COLO668 (cell line): ENCODE measurements at regions not wholly inside any gene's neighbourhood (a gene's known extent, or its start where the extent isn't known, plus 50 kb on each side); places are given as distances from the start of the nearest gene placed in this dataset.

Source experiments
- DNase-seq: peaks from one replicate; lab custom pipeline; 2025; ENCODE audit not compliant: unreplicated experiment; lab: John Stamatoyannopoulos, UW

- no peak for DNase-seq
Observed at GRCh38 chr14:85296456-85297210, 233.3 kb upstream of the FLRT2 start.

GRCh38 chr14:85300107-85300506 is 229.8 kb upstream of the FLRT2 start:
- DNase-seq, result no peak

GRCh38 chr14:85301506-85301905 is 228.4 kb upstream of the FLRT2 start:
- DNase-seq, result no peak

GRCh38 chr14:85306024-85306423 is 223.9 kb upstream of the FLRT2 start:
- no peak for DNase-seq

GRCh38 chr14:85308531-85309300 is 221.2 kb upstream of the FLRT2 start:
- no peak for DNase-seq

GRCh38 chr14:85310491-85311272 is 219.3 kb upstream of the FLRT2 start:
- DNase-seq, result no peak

- DNase-seq, result no peak
Observed at GRCh38 chr14:85313560-85314207, 216.3 kb upstream of the FLRT2 start.

GRCh38 chr14:85315290-85315689 is 214.7 kb upstream of the FLRT2 start:
- no peak for DNase-seq

- DNase-seq, result no peak
Observed at GRCh38 chr14:85315733-85316290, 214.1 kb upstream of the FLRT2 start.

GRCh38 chr14:85316701-85317410 is 213.1 kb upstream of the FLRT2 start:
- no peak for DNase-seq

GRCh38 chr14:85317491-85318021 is 212.4 kb upstream of the FLRT2 start:
- no peak for DNase-seq

GRCh38 chr14:85319101-85319500 is 210.8 kb upstream of the FLRT2 start:
- DNase-seq, result no peak

GRCh38 chr14:85319998-85320630 is 209.8 kb upstream of the FLRT2 start:
- DNase-seq, result no peak

GRCh38 chr14:85325134-85326017 is 204.6 kb upstream of the FLRT2 start:
- DNase-seq, result no peak

GRCh38 chr14:85332401-85332800 is 197.5 kb upstream of the FLRT2 start:
- DNase-seq, result no peak

GRCh38 chr14:85333313-85333712 is 196.6 kb upstream of the FLRT2 start:
- DNase-seq, result no peak

- no peak for DNase-seq
Observed at GRCh38 chr14:85333841-85334240, 196.1 kb upstream of the FLRT2 start.

GRCh38 chr14:85334316-85334715 is 195.6 kb upstream of the FLRT2 start:
- no peak for DNase-seq

GRCh38 chr14:85336257-85336656 is 193.7 kb upstream of the FLRT2 start:
- no peak for DNase-seq
